ENCODE measurements at regions not wholly inside any gene's neighbourhood (a gene's known extent, or its start where the extent isn't known, plus 50 kb on each side); places are given as distances from the start of the nearest gene placed in this dataset.

DNA sequence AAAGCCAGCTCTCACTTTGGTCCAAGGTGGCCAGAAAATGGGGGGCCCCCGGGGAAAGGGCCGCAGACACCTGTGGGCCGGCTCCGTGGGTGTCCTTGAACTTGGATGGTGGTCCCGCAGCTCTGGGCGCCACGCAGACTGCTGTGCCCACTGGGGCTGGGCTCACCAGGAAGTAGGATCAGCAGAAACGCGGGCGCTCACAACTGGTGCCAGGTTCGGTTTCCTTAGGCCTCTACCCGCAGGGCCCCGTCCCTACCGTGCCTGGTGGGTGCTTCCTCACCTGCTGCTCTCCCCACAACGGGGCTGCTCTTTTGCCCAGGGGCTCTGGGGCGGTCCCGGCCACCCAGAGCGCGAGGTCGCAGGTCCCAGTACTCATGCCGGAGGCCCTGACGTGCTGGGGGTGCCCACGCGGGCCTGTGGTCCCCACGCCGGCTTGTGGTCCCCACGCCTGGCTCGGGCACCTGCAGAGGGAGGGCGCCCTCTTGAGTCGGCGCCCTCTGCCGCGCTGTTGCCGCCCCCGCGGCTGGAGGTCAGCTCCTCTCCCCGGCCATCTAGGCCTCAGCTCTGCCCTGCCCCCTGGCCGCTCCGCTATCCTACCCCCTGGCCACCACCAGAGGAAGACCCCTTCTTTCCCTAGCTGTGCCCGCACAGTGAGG, 1303.6 kb downstream of the UQCRFS1 start:
- TF ChIP-seq, protein P1, sequence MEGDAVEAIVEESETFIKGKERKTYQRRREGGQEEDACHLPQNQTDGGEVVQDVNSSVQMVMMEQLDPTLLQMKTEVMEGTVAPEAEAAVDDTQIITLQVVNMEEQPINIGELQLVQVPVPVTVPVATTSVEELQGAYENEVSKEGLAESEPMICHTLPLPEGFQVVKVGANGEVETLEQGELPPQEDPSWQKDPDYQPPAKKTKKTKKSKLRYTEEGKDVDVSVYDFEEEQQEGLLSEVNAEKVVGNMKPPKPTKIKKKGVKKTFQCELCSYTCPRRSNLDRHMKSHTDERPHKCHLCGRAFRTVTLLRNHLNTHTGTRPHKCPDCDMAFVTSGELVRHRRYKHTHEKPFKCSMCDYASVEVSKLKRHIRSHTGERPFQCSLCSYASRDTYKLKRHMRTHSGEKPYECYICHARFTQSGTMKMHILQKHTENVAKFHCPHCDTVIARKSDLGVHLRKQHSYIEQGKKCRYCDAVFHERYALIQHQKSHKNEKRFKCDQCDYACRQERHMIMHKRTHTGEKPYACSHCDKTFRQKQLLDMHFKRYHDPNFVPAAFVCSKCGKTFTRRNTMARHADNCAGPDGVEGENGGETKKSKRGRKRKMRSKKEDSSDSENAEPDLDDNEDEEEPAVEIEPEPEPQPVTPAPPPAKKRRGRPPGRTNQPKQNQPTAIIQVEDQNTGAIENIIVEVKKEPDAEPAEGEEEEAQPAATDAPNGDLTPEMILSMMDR (IDR thresholded peaks at IDR 0.05) = no peak
- no peak for TF ChIP-seq SMAD3 (CRISPR knock-in tag; IDR thresholded peaks at IDR 0.05; ENCODE audit: borderline replicate concordance)

Measured in WTC11 (cell line).